Tibial nerve (tissue), 4 donors: ENCODE measurements at regions not wholly inside any gene's neighbourhood (a gene's known extent, or its start where the extent isn't known, plus 50 kb on each side); places are given as distances from the start of the nearest gene placed in this dataset.
A peak's percentile ranks its signal among the peaks of the same experiment; 100 is the strongest.

ENCODE experiments used
- DNase-seq, 2 donors: peaks; one replicate each; pipeline ENCODE4 v3.0.0-alpha.2; 2019; ENCODE audit warnings: low spot score in 2 of 2
- H3K27ac ChIP-seq, 4 donors: fragments of 200-600 bp; sonication (generic) in 3 of 4; one replicate each; pipeline ENCODE4 v1.5.1; 2017 to 2019; ENCODE audit warnings: mild to moderate bottlenecking in 1 of 4
- H3K27me3 ChIP-seq, 2 donors: fragments of 200-600 bp; sonication (generic) in 1 of 2; one replicate each; pipeline versions ENCODE4 v1.5.1 to v1.6.0; 2017 to 2019
- H3K36me3 ChIP-seq, 3 donors: fragments of 200-600 bp; sonication (generic); one replicate each; pipeline ENCODE4 v1.5.1; 2018 to 2019
- H3K4me1 ChIP-seq, 4 donors: fragments of 200-600 bp; sonication (generic) in 3 of 4; one replicate each; pipeline ENCODE4 v1.5.1; 2017 to 2019
- H3K4me3 ChIP-seq, 4 donors: fragments of 200-600 bp; sonication (generic) in 3 of 4; one replicate each; pipeline ENCODE4 v1.5.1; 2017 to 2019; ENCODE audit warnings: mild to moderate bottlenecking in 1 of 4, moderate library complexity in 1 of 4
- H3K9me3 ChIP-seq, 4 donors: fragments of 200-600 bp; sonication (generic) in 3 of 4; one replicate each; pipeline ENCODE4 v1.5.1; 2017 to 2019
- EP300 ChIP-seq, 2 donors: sonication (generic); formaldehyde crosslinking; IDR thresholded peaks; one replicate each; pipeline ENCODE4 v1.6.1; 2017; ENCODE audit warnings: antibody characterized with exemption in 2 of 2, mild to moderate bottlenecking in 1 of 2
- POLR2A ChIP-seq, 2 donors: fragments of 450-650 bp; IDR thresholded peaks; one replicate each; pipeline ENCODE4 v1.6.1; 2017; ENCODE audit warnings: antibody characterized with exemption in 2 of 2, mild to moderate bottlenecking in 2 of 2, moderate library complexity in 2 of 2
- WGBS, 2 donors: methylation state at CpG; one replicate each; pipeline ENCODE4 v1.1.5; 2018; 5-methylcytosine and 5-hydroxymethylcytosine counted together
- TF ChIP-seq, protein P1 (sequence below), 5 experiments: fragments of 200-600 bp in 3 of 5; fragments of 450-650 bp in 2 of 5; sonication (generic) in 3 of 5; IDR thresholded peaks; one replicate each; pipeline ENCODE4 v1.5.1; 2016 to 2019; ENCODE audit warnings: antibody characterized with exemption in 5 of 5, mild to moderate bottlenecking in 3 of 5, moderate library complexity in 2 of 5

GRCh38 chr21:31556662-31557061 lies 102.8 kb upstream of the SOD1 start:
- Histone ChIP-seq H3K36me3 (no peaks in the 10 kb centered on the region), H3K27ac (no peak overlapping the region), H3K4me3 (no peak overlapping the region), H3K27me3 (peaks cover 0 to 32% of the 10 kb centered on the region in 2 donors), H3K9me3 (no peaks in the 10 kb centered on the region), H3K4me1 (peaks cover 0 to 35% (median 15%) of the 10 kb centered on the region in 4 donors)
- WGBS, 2 donors = 66 to 89% methylated on average over 3 of the region's 3 CpGs
- TF ChIP-seq EP300 (IDR thresholded peaks at IDR 0.05) (no peak), POLR2A (IDR thresholded peaks at IDR 0.05) (no peak)
- TF ChIP-seq, protein P1, sequence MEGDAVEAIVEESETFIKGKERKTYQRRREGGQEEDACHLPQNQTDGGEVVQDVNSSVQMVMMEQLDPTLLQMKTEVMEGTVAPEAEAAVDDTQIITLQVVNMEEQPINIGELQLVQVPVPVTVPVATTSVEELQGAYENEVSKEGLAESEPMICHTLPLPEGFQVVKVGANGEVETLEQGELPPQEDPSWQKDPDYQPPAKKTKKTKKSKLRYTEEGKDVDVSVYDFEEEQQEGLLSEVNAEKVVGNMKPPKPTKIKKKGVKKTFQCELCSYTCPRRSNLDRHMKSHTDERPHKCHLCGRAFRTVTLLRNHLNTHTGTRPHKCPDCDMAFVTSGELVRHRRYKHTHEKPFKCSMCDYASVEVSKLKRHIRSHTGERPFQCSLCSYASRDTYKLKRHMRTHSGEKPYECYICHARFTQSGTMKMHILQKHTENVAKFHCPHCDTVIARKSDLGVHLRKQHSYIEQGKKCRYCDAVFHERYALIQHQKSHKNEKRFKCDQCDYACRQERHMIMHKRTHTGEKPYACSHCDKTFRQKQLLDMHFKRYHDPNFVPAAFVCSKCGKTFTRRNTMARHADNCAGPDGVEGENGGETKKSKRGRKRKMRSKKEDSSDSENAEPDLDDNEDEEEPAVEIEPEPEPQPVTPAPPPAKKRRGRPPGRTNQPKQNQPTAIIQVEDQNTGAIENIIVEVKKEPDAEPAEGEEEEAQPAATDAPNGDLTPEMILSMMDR (IDR thresholded peaks at IDR 0.05) = no peak
- no peak for DNase-seq

- Histone ChIP-seq H3K27ac (no peak overlapping the region), H3K4me1 (peaks cover 0 to 35% (median 15%) of the 10 kb centered on the region in 4 donors), H3K27me3 (peaks cover 0 to 32% of the 10 kb centered on the region in 2 donors), H3K4me3 (no peak overlapping the region), H3K9me3 (no peaks in the 10 kb centered on the region), H3K36me3 (no peaks in the 10 kb centered on the region)
- WGBS, 2 donors = 69 to 74% methylated on average over 9 of the region's 9 CpGs
- DNase-seq = no peak
- TF ChIP-seq, protein P1 (IDR thresholded peaks at IDR 0.05) = no peak
- TF ChIP-seq EP300 (IDR thresholded peaks at IDR 0.05) (no peak), POLR2A (IDR thresholded peaks at IDR 0.05) (no peak)
These were observed 103.7 kb upstream of the SOD1 start for GRCh38 chr21:31555741-31556191.

DNA sequence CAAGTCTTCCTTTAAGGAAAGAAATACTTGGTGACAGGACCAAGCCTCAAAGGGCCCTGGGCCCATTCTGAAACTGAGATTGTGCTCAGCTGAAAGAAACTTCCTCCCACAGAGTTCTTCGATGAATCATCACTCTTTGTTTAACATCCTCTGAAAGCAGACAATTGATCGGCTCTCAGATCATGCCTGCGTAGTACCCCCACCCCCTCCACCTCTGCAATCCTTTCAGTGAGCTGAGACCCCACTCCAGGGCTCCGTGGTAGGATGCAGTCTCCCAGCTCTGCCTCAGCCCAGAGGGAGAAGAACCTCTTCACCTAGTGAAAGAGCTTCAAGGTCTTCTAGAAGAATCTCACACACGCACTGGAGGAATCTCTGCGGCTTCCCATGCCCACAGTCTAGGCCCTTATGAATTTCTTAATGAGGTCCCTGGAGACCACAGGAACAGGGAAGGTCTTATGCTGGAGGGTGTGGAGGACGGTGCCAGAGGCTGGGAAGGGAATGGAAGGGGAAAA lies 104.9 kb upstream of the SOD1 start:
- TF ChIP-seq EP300 (IDR thresholded peaks at IDR 0.05) (no peak), POLR2A (IDR thresholded peaks at IDR 0.05) (no peak)
- TF ChIP-seq, protein P1 (IDR thresholded peaks at IDR 0.05) = no peak
- H3K36me3 ChIP-seq = no peaks in the 10 kb centered on the region
- peaks cover 0 to 28% (median 14%) of the 10 kb centered on the region in 4 donors for H3K4me1 ChIP-seq
- peaks cover 0 to 32% of the 10 kb centered on the region in 2 donors for H3K27me3 ChIP-seq
- H3K27ac ChIP-seq = peak overlapping the region in 2 of 4 donors; percentile 18 to 43
- no peak for DNase-seq
- H3K9me3 ChIP-seq = no peaks in the 10 kb centered on the region
- WGBS, 2 donors = 23 to 46% methylated on average over 6 to 7 of the region's 7 CpGs
- H3K4me3 ChIP-seq = no peak overlapping the region

DNA sequence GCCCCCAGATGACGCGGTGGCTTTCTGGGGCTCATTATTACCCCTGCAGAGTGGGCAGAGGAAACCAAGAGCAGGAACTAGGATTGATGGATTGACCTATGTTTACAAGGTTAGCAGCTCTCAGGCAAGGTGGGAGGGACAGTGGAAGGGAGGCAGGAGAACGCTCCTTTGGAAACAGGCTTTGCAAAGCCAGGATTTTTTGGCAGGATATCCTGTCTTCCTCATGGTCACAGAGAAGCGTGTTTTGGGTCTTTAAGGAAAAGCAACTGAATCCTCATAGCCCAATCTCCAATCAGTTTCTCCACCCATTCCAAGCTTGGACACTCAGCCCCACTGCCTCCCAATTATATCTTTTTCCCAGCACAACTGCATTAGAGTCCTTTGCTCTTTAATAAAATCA lies 105.6 kb upstream of the SOD1 start:
- Histone ChIP-seq H3K9me3 (no peaks in the 10 kb centered on the region), H3K27me3 (peaks cover 0 to 32% of the 10 kb centered on the region in 2 donors), H3K27ac (peak overlapping the region in 1 of 4 donors; percentile 18), H3K36me3 (no peaks in the 10 kb centered on the region), H3K4me1 (peaks cover 0 to 23% (median 13%) of the 10 kb centered on the region in 4 donors), H3K4me3 (no peak overlapping the region)
- no peak for TF ChIP-seq POLR2A (IDR thresholded peaks at IDR 0.05)
- TF ChIP-seq EP300 (IDR thresholded peaks at IDR 0.05) = no peak
- TF ChIP-seq, protein P1 (IDR thresholded peaks at IDR 0.05) = no peak
- WGBS, 2 donors = 45 to 55% methylated on average over 4 of the region's 4 CpGs
- no peak for DNase-seq

DNA sequence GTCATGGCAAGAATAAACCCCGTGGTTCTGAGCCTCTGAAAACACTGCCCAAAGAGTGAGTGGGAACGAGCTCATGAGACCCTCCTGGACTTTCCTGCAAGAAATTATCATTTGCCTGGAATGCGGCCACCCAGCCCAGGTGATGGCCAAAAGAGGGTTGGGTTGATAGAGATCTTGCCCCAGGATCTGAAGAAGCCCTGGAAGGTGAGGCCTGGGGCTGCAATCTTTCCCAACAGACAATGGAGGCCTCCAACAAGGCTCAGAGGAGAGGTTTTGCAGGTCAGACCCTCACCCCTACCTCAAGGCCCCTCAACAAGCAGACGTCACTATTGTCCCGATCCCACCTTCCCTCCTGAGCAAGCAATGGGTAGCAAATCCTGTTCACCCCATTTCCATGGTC lies 106.0 kb upstream of the SOD1 start:
- DNase-seq = no peak
- TF ChIP-seq, protein P1 (IDR thresholded peaks at IDR 0.05) = no peak
- TF ChIP-seq POLR2A (IDR thresholded peaks at IDR 0.05) (no peak), EP300 (IDR thresholded peaks at IDR 0.05) (no peak)
- WGBS, 2 donors = 82 to 97% methylated on average over 5 of the region's 5 CpGs
- H3K36me3 ChIP-seq = no peaks in the 10 kb centered on the region
- peaks cover 0 to 29% of the 10 kb centered on the region in 2 donors for H3K27me3 ChIP-seq
- no peak overlapping the region for H3K27ac ChIP-seq
- no peaks in the 10 kb centered on the region for H3K9me3 ChIP-seq
- no peak overlapping the region for H3K4me3 ChIP-seq
- H3K4me1 ChIP-seq = peaks cover 0 to 20% (median 12%) of the 10 kb centered on the region in 4 donors
